ENCODE measurements at regions not wholly inside any gene's neighbourhood (a gene's known extent, or its start where the extent isn't known, plus 50 kb on each side); places are given as distances from the start of the nearest gene placed in this dataset.

- DNase-seq (ENCODE audit: low read depth), result no peak
Measured at GRCh38 chr6:166751051-166751595, 124.1 kb upstream of the RPS6KA2 start.

DNA sequence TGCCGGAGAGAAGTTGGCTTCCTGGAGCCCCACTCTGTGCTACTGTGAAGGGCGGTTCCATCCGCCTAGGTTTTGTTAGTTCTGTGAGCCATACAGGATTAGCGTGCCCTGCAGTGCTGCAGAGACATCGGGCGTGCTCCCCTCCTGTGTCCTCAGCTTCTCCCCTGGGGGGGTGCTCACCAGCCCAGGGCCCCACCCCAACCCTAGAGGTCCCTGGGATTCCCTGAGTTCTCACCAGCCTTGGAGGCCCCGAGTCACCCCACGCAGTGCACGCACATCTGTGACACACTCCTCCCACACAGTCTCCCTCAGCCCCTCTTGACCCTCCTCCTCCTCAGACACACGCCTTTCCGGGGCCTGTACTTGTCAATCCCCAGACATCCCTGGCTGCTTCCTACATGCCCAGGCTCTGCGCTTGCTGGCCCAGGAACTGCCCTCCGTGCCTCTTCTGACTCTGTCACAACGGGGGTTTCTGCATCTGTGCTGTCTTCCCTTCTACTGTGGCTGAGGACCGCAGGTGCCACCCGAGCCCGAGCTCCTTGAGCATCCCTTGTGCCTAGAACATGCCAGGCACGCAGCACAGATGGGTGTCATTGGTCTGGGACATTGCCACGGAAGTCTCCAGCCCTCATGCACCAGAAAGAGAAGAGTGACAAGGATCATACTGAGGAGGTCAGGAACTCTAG, 123.2 kb upstream of the RPS6KA2 start:
- no peak for DNase-seq (ENCODE audit: low read depth)

DNA sequence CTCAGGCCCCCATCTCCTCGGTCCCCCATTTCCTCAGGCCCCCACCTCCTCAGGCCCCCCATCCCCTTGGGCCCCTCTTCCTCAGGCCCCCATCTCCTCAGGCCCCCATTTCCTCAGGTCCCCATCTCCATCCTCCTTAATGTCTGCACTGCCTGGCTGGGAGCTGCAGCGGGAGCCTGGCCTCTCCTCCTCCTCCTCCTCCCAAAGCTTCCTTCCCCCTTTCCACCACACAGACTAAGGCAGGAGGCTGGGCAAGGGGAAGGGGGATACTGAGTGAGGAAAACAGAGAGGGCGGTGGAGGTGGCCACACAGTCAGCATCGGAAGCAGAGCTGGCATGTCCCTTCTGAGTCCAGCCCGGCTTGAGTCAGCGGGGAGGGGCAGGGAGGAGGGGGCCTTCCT, 122.6 kb upstream of the RPS6KA2 start:
- DNase-seq (ENCODE audit: low read depth), result no peak

DNA sequence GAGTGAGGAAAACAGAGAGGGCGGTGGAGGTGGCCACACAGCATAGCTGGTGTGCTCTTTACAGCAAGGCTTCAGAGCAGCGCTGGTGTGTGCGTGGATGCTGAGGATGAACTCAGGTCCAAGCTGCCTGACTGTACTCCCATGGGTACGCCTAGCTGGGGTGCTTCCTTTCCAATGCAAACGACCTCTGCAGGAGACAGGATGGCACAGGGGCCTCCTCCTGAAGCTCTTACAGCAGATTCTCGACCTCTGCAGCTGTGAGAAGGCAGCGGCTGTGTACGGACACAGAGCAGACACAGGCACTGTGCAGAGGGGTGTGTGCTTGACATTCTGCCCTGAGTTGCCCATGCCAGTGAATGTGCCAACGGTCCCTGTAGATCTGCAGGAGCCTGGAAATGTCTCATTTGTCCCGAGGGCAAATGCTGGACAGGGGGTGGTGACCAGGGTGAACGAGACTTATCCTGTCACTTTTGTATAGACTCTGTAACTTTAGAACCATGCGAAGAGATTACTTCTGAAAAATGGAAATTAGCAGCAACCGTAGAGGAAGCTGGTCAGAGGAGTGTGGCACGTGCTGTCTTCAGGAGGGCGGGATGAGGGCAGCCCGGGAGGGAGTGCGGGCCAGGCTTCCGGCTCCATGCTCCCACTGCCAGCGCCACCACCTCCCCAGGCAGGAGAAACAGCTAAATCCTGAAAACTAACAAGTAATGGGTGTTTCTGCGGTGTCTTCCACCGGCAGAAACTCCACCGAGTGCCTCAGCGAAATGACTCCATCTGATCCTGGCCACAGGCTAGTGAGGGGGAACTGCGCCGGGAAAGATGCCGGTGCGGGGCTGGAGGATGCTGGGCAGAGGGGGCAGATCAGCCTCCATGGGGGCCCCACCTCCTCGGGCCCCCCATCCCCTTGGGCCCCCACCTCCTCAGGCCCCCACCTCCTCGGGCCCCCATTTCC, 120.9 kb upstream of the RPS6KA2 start:
- DNase-seq (ENCODE audit: low read depth), result no peak

GRCh38 chr6:166745801-166746668, 119.0 kb upstream of the RPS6KA2 start:
- DNase-seq (ENCODE audit: low read depth), result no peak

DNA sequence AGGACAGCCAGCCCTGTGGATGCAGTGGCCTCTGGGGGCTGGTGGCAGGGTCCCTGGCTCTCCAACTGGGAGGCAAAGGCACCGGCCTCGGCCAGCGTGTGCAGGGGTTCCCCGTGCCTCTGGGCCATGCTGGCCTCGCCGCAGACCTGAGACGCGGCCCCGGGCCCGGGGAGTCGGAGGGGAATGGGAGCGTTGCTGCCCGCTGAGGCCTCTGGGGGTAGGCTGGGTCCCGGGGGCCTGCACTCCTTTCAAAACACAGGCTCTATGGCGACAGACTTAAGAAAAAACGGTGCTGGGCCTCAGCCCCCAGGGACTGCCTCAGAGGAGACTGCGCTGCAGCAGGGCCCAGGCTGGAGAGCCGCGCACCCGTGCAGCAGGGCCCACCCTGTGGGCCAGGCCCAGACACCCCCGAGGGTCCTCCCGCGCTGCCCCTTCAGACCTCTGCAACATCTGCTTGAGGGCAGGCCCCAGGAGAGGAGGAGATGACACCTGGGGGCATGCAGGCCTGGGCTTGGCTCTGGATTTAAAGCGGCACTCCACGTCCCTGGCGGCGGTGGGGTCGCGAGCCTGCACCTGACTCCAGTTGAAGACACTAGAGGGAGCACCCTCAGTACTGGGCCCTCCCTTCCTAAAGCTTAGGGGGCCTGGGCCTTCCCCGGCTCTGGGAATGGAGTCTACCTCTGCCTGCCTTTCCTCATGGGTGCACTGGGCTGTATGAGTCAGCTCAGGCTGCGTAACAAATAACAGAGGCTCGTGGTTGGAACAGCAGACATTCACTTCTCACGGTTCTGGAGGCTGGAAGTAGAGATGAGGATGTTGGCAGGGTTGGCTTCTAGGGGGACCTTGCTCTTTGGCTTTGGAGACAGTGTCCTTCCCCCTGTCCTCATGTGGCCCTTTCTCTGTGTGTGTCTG, 117.4 kb upstream of the RPS6KA2 start:
- DNase-seq (ENCODE audit: low read depth), result no peak

- peak; percentile 31 for DNase-seq (ENCODE audit: low read depth)
Measured at GRCh38 chr6:166743406-166744222, 116.6 kb upstream of the RPS6KA2 start.

DNA sequence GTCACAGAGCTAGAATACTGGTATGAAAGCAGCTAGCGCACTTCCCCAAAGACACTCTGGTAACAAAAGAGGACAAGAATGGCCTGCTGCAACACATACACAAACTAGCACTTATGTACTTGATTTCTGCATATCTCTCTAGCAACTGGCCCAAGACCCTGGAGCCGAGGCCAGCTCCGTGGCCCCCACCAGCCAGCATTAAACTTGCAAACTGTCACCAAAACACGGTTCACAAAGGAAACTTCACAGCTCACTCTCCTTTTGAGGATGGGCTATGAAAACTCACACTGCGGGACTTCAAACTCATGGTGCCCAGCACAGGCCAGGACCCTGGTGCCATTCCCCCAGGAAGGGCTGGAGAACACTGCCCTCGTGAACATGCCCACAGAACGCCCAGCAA, 115.9 kb upstream of the RPS6KA2 start:
- DNase-seq (ENCODE audit: low read depth), result no peak

DNA sequence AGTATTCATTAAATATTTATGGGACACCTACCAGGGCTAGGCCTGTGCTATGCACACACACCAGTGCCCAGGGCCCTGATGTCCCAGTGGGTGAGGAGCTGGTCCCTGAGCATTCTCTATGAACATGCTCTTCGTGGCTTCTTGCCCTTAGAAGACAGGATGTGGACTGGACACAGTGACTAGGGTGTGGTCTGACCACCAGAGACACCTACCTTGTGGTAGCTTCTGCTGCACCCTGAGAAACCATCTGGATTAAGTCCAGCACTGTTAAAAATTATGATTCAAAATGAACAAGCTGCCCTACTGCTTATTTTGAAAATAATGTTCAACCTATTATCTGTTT, 112.9 kb upstream of the RPS6KA2 start:
- DNase-seq (ENCODE audit: low read depth), result no peak

GRCh38 chr6:166739117-166739975, 112.3 kb upstream of the RPS6KA2 start:
- no peak for DNase-seq (ENCODE audit: low read depth)

DNA sequence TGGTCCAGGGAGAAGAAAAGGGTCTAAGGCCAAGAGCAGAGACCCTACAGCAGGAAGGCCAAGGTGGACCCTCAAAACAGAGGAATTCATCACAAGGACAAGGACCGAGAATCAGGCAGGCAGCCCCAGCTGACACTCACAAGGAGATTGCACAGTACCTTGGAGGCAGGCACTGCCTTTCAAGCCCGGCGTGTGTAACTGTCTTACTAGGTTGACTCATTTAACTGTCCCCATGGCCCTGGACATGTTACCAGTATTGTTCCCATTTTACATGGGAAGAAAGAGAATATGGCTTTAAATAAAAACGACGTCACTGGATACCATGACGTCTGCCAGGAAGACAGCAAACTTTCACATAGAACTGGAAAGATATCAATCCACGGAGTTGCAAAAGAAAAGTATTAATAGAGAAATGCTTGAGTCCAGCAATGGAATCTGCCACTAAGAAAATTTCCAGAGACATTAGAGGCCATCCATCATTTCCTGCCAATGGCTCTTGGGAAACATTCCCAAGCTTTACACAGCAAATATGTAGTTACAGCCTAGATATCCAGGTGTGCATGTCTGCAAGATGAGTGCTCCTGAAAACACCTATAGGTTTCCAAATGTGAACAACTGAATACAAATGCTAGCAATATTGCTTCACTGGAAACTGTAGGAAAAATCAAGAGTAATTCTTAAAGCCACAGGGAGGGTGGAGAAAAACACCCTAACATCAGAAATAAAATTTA, 111.5 kb upstream of the RPS6KA2 start:
- no peak for DNase-seq (ENCODE audit: low read depth)

DNA sequence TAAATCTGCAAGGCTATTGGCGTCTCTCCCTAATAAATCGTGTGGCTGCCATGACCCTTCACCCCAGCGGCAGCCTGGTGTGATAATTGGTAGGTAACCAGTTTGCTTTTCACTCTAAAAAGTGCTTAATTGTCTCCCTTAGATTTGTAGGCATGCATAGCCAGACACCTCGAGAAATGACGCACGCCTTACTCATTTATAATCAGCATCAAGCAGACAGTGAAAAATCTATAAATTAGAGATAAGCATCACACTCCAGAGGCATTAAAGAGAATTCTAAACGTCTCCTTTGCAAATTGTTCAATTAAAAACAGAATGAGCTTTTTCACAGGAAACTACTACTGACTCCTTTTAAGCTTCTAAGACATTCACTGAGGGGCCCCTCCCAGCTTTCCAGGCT, 110.2 kb upstream of the RPS6KA2 start:
- DNase-seq (ENCODE audit: low read depth), result no peak

- peak; percentile 77 for DNase-seq (ENCODE audit: low read depth)
Measured at GRCh38 chr6:166736634-166737033, 109.6 kb upstream of the RPS6KA2 start.

DNA sequence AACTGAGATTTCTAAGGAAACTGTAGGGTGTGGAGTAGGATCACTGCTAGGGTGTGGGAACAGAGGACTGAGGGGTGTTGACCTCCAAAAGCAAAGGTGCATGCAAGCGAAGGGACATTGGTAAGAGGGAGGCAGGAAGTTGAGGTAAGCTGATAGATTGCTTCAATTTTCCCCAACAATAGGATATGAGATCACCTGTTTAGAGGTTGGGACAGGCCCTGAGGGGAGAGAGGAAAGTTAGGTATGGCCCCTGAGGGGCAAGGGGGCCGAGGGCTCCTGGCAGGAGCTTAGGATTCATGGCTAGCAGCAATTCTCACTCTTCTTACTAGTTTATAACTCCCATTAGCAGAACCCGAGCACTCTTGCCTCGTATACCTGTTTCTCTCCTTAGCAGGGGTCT, 106.8 kb upstream of the RPS6KA2 start:
- DNase-seq (ENCODE audit: low read depth), result no peak

DNA sequence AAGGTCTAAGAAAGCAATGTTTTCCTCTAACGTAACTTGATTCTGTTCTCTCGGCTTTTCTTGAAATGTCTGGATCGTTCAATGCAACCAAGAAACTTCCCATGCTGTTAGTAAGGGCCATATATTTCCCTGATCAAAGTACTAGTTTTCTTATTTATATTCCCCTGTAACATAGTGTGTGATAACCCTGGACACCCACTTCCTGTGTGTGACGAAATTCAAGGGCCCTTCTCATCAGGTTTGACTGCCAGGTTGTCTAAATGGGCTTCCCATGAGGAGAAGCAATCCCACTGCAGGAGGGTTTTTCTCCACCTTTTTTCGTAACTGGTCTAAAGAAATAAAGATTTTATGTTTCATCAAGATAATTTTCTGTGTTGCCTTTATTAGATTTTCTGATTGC, 102.6 kb upstream of the RPS6KA2 start:
- DNase-seq (ENCODE audit: low read depth), result no peak

DNA sequence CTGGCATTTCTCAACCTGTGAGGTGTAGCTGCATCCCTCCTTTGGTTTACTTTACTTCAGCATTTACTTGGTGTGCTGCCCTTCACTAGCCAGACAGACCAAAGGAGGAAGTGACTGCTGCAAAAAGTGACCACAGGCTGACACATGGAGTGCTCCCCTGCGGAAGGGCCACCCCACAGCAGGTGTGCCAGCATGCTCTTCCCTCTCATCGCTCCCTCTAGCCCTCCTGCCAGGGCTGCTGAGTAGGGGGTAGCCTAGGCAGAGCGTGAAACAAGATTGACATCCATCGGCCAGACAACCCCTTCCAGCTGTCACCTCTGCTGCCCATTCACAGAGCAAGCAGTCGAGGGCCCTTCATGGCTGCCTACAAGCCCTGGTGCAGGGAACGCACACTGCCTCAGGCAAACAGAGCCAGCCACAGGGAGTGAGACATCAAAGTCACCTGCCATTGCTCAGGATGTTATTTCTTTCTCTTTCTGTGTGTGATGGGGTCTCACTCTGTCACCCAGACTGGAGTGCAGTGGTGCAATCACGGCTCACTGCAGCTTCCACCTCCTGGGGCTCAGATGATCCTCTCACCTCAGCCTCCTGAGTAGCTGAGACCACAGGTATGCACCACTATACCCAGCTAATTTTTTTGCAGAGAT, 102.0 kb upstream of the RPS6KA2 start:
- no peak for DNase-seq (ENCODE audit: low read depth)

DNA sequence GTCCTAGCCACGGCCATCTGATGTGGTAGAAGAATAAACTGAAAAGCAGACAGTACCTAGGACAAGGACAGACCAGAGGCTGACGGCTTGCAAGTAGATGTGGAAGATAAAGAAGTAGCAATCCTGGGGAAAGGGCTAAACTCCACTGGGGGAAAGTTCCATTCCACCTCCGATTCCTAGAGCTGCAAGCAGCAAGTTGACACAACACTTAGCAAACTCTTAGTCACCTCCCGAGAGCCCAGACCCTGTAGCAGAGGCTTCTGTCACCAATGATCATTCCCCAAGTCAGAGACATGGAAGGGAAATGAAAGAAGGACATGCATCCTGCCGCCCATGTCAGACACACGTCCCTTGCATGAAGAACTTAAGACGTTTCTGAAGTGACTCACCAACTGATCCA, 99.2 kb upstream of the RPS6KA2 start:
- DNase-seq (ENCODE audit: low read depth), result no peak

DNA sequence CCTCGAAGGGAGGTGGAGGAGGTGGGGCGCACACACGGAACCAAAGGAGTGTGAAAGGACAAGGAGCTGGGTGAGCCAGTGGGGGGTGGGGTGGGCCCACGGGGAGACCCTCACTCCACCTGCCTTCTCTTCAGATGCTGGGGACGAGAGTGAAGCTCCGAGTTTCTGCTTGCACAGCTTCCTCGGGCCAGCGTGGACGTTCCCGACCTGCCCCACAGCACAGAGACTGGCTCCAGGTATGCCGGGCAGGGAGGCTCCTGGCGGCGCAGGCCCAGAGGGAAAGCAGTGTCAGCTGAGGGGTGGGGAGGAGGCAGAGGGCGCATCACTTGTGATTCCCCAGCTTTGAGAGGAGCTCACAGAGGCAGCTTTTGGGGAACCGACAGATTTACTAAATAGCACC, 98.5 kb upstream of the RPS6KA2 start:
- no peak for DNase-seq (ENCODE audit: low read depth)
